ENCODE measurements at regions not wholly inside any gene's neighbourhood (a gene's known extent, or its start where the extent isn't known, plus 50 kb on each side); places are given as distances from the start of the nearest gene placed in this dataset.

GRCh38 chr15:100703032-100703578 lies 100.7 kb downstream of the ASB7 start:
- no peak for DNase-seq (ENCODE audit: low spot score)

DNA sequence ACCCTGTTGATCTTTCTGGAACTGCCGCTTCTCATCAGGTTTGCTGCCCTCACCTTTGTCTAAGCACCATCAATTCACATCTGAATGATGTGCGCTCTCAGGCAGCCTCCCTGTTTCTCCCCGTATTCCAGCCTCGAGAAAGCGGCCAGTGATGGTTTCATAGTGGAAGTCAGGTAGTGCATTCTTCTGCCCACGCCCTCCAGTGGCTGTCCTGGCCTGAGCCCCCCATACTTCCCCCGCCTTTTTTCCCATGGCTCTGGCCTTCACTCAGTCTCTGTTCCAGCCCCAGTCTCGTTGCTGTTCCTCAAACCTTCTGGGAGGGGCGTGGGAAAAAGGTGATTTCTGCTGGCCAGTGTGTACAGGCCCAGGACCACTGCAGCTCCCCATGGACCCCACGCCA lies 101.3 kb downstream of the ASB7 start:
- DNase-seq (ENCODE audit: low spot score), result no peak

DNA sequence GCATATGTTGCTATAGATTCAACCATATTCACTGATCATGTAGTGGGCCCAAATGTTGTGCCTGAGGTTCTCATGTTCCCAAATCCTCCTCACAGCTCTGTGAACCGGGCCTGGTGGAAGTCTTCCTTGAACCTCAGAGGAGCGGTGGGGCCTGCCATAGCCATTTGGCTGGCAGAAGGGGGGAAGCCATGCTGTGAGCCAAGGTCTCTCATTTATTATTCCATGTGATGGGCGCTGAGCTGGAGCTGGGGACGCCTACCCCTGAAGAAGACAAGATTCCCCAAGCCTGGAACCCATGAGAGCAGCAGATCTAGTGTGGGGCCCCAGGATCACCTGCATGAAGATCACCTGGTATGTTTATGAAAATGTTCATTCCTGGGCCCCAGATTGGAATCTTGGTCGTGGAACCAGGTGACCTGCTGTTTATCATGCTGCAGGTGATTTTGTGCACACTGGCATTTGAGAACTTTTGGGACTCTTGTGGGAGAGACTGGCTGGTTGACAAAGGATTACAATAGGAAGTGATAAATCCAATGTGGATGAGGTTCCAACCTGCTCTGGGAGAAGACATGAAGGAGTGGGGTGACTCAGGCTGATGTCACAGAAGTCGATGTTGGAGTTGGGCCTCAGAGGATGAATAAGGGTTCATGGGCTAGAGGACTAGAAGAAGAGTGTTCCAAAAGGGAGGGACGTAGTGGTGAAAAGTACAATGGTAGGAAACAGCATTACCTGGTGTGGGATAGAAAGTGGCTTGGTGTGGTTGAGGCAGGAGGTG lies 102.1 kb downstream of the ASB7 start:
- no peak for DNase-seq (ENCODE audit: low spot score)

GRCh38 chr15:100705065-100705464 lies 102.7 kb downstream of the ASB7 start:
- no peak for DNase-seq (ENCODE audit: low spot score)

- no peak for DNase-seq (ENCODE audit: low spot score)
Observed at GRCh38 chr15:100705841-100706240, 103.5 kb downstream of the ASB7 start.

DNA sequence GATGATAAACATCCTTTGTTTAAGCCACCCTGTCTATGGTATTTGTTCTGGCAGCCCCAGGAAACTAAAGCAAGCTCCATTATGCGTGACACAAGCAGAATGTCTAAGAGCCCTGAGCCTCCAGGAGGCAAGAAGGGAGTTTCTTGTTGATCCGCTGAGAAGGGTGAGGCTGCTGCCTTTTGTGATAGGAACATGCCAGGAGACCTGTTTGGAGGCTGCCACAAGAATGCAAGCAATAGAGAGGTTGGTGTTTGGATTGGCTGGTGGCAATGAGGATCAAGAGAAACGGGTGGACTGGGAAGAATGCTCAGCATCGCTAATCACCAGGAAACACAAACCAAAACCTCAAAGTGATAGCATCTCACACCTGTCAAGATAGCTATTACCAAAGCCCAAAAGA lies 104.8 kb downstream of the ASB7 start:
- no peak for DNase-seq (ENCODE audit: low spot score)

DNA sequence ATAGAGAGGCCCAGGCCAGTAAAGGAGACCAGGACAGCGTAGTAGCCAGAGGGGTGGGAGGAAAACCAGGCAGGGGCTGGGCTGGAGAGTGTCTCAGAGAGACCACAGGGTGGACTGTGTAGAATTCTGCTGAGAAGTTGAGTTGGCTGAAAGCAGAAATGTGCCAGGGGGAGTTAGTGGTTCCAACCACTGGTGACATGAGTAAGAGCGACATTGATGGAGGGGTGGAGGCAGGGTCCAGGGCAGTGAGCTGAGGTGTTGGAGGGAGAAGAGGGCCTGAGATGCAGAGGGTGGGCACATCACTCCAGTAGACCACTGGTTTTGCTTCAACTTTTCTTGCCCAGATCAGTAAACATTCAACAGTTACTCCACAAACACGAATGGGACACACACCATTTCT lies 106.5 kb downstream of the ASB7 start:
- DNase-seq (ENCODE audit: low spot score), result no peak

- DNase-seq (ENCODE audit: low spot score), result no peak
Observed at GRCh38 chr15:100710222-100710621, 107.8 kb downstream of the ASB7 start.

DNA sequence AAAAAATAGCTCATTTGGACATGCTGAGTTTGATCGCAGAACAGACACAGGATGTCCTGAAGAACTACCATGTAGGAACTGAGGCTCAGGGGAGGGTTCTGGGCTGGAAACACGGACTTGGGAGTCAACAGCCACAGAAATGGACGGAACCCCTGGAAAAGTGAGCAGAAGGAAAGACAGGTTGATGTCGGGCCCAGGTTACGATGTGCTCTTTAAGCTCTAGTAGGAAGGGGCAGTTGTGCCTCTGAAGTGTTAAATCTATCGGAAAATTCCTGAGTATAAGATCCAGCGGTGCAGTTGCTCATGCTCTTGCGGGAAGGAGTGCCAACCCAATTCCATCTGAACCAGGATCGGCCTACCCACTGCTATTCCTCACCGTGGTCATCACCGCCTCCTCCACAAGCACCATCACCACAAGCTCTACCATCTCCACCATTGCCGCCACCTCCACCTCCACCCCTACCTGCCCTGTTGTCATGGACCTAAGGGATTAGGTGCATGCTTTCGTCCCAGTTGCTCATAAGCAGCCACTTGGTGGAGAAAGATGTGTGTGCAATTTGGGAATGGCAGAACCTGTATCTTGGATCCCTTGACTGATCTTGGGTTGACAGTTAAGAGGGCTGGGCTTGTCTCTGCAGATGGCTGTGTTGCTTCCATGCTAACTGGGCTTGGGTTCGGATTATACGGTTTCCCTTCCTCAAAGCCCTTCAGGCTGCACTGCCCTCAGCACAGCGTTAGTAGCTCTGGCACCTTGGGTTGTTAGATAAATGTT lies 108.5 kb downstream of the ASB7 start:
- no peak for DNase-seq (ENCODE audit: low spot score)

- DNase-seq (ENCODE audit: low spot score), result no peak
Observed at GRCh38 chr15:100711516-100712021, 109.2 kb downstream of the ASB7 start.

DNA sequence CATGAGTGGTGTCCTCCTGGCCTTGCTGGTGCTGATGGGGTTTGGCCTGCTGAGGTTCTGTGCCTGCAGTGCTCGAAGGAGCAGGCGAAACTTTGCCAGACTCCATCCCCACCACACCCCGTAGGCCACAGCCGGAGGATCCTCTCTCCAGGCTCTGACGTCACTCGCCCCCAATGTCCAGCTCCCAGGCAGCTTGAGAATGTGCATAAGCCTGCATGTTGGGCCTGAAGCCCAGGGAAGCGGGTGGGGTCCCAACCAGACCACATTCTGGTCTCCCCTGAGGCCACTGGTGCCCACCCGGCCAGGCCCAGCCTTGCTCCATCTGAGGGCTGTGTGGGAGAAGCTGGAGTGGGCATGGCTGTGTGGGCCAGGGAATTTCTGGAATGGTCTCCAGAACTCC lies 109.8 kb downstream of the ASB7 start:
- no peak for DNase-seq (ENCODE audit: low spot score)

DNA sequence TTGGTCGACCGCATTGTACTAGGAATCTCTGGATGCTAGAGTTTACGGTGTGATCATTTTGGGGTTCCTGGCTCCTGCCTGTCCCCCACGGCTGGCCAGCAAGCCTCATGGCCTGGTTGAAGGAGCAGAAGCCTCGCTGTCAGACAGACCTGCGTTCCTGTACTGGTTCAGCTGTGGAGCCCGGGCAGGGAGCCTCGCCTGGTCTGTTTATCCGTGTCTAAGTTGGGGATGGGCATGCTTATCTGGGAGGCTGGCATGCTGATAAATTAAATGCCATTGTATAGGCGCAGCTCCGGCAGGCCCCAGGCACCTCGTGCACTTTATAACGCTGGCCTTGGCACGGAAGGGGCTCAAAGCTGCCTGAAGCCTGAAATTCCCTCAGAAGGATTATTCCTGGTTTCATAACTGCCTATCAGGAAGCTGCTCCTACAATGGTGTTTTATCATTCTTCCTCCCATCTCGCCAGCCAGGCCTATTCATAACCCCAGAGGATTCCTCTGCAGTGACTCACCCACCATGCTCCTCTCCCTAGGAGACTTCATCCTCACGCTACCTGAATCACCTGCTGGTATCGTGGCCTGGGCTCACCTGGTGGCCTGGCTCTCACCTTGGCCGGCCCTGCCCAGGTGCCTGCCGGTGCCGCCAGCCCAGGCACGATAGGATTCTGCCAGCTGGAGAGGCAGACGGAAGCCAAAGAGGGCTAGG lies 110.9 kb downstream of the ASB7 start:
- no peak for DNase-seq (ENCODE audit: low spot score)

GRCh38 chr15:100714034-100714748 lies 111.8 kb downstream of the ASB7 start:
- no peak for DNase-seq (ENCODE audit: low spot score)

DNA sequence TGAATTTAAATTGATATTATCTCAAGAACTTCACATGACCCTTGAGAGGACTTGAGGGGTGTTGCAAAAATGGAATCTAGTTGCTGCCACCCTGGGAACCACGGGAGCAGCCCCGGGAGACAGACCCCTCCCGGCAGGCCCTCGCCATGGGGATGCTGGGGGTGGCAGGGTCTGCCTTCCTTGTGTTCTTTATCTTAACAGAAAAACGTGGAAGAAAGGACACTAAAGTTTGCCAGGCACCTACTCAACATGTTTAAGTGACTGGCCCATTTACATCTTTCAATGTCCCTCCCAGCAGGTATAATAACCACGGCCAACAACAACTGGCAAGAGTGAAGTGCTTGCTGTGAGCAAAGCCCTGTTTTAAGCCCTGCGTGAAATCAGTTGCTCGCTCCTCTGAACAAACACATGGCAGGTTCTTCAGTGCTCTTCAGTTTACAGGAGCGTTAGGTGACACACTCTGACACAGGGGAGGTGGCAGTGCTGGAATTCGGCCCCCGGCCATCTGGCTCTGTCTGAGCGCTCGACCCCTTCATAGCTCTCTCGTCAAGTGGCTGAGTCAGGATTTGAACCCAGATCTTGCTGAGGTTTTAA lies 112.5 kb downstream of the ASB7 start:
- DNase-seq (ENCODE audit: low spot score), result no peak

GRCh38 chr15:100715571-100716455 lies 113.4 kb downstream of the ASB7 start:
- DNase-seq (ENCODE audit: low spot score), result no peak

GRCh38 chr15:100716456-100717085 lies 114.2 kb downstream of the ASB7 start:
- DNase-seq (ENCODE audit: low spot score), result peak; percentile 77

DNA sequence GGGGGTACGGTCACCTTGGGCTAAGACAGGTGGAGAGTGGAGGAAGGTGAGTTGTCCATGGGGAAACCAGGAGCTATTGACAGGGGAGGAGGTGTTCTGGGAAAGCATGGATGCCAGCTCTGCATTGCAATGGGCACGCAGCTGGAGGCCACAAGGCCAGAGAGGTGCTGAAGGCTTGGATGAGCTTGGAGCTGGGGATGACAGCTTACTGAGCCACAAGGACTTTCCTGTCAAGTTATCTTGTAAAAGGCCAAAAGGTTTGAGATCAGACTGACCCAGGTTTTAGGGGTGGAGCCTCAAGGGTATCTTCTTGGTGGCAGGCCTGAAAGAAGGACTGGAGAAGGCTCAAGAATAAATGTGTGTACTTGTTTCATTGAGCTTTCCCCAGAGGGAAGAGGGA lies 115.2 kb downstream of the ASB7 start:
- no peak for DNase-seq (ENCODE audit: low spot score)

- DNase-seq (ENCODE audit: low spot score), result no peak
Observed at GRCh38 chr15:100718075-100718980, 115.9 kb downstream of the ASB7 start.
